NCI-H526 (cell line): ENCODE measurements at regions not wholly inside any gene's neighbourhood (a gene's known extent, or its start where the extent isn't known, plus 50 kb on each side); places are given as distances from the start of the nearest gene placed in this dataset.

Experiments used
- DNase-seq, 2 experiments: peaks; one replicate each; lab custom pipeline; 2025; lab: John Stamatoyannopoulos, UW

DNA sequence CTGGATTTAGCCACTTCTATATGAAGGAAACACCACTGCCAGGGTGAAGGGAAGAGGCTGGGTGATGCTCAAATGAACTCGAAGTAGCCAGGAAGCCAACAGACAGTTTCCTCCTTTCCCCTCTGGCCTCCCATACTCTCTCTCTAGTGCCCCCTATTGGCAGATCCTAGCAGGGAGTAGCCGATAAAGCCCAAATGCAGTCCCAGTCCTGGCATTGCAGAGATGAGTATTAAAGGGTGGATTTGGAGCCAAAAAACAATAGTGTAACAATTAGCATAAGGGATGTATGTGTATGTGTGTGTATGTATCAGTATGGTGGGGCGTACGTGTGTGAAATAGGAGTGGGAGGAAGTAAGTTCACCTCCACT lies 213.8 kb upstream of the LDB2 start:
- DNase-seq: peak in 1 of 2 experiments; percentile 38

DNA sequence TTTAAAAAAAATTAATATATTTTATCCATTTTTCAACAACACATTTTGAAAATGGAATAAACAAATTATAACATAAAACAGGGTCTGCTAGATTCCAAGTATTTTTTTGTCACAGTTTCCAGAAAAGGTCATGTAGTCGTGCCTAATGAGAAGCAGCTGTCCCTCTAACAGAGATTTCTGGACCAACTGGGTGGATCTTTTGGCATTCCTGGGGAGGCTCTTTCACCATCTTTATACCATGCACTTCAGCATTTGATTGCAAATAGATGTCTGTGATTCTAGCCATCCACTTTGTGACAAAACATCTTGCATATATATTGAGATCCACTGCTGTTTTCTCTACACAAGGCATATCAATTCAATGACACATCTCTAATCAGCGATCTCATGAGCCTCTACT lies 210.7 kb upstream of the LDB2 start:
- no peak for DNase-seq

DNA sequence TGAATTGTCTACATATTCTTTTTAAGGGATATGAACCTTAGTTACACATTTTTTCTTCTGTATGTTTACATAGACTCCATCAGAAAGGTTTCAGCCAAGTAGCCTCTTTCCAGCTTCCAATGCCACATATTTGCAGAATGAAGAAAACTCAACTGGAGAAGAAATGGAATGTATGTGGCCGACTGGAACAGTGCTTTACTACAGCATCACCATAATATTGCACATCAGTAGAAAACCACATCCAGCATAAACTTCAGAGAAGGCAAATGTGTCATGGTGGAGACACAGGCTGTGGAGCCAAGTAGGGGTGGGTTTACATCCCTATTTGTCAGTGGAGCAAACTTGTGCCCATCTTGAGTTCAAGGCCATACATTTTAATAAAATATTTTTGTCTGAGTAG lies 204.8 kb upstream of the LDB2 start:
- DNase-seq: no peak

DNA sequence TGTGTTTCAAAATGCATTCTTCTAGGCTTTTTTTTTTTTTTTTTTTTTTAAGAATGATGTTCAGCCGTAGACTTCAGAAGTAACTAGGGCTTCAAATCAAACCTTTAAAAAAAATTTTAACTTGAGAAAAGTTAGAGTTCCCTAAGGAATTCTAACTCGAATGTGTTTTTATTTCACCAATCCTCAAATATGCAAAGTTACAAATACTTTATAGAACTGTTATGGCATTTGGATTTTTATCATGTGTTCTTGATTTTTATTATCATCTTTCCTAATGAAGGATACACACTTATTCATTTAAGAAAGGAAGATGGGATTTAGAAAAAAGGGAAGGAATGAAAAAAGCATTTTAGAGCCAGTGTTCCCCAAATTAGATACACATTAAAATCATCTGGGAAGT lies 200.6 kb upstream of the LDB2 start:
- no peak for DNase-seq

DNA sequence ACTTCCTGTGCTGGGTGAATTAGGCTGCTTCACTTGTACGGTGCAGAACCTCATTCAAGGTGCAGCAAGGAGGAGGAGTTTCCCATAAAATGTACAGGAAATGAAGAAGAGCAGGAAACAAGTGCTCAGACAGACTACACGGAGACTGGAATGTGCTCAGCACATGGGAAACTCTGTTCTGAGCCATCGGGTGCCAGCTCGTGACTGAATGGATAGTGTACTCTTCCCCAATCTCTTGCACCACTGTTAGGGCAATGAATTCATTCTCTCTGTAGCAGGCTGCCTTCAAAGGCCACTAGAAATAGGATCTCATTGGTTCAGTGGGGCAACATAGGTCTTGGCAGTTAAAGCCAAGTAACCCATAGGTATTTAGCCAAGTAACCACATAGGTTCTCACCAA lies 200.0 kb upstream of the LDB2 start:
- DNase-seq: no peak

DNA sequence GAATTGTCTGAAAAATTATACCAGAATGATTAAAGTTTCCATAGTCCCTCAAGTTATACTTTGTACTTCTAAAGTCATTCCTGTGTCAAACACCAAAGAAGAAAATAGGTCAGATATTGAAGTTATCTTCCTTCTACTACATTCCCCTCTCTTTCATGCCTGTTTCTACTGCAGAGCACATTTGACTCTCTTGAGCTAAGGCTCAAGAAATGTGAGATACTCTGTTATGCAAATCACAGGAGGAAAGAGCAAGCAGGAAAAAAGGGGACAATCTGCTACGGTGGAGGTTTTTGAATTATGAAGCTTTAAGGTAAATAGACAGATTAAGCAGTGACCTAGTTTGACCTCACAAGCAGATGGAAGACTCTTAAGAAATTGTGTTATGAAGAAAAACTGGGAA lies 198.9 kb upstream of the LDB2 start:
- peak; percentile 16 to 22 for DNase-seq

DNA sequence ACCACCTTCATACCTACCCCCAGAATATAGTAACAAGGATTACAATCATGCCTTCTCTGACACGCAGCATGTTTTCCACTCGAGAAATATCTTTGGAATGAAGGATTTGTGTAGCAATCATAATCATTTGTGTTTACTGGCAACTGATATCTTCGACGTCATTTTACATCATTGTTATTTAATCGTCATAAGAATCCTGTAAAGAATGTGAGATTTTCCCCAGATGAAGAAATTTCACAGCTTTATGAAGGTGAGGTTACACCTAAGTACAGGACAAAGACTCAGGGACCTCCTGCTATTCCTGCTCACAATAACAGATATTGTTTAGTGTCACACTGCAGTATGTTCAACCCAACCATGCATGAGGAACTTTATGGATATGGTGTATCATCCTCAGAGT lies 198.2 kb upstream of the LDB2 start:
- DNase-seq: no peak

DNA sequence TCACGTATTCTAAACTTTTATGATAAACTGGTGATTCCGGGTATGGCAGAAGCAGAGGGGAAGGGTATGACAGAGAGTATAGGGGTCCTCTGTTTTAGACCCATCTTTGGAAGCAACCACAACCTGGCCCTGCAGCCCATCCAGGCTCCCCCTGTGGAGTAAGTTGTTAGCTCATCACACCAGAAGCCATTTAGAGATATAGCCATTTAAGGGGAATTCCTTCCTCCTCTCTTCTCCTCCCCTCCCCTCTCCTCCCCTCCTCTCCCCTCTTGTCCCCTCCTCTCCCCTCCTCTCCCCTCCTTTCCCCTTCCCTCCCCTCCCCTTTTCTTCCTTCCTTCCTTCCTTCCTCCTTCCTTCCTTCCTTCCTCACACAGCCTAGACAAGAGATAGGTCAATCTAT lies 197.3 kb upstream of the LDB2 start:
- no peak for DNase-seq

DNA sequence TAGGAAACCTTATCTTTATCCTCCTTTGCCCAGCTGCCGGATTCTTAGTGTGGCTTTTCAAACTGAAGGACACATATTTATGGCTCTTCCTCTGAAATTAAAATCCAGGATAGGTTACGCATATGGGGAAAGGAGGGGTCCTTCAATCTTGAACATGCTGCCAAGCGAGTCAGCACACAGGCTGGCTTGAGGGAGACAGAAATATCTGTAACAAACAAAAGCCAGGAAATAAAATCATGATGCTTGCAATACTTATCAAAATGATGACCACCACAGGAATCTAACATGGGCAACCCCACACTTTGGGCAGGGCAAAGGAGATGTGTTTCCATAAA lies 196.4 kb upstream of the LDB2 start:
- DNase-seq: no peak

DNA sequence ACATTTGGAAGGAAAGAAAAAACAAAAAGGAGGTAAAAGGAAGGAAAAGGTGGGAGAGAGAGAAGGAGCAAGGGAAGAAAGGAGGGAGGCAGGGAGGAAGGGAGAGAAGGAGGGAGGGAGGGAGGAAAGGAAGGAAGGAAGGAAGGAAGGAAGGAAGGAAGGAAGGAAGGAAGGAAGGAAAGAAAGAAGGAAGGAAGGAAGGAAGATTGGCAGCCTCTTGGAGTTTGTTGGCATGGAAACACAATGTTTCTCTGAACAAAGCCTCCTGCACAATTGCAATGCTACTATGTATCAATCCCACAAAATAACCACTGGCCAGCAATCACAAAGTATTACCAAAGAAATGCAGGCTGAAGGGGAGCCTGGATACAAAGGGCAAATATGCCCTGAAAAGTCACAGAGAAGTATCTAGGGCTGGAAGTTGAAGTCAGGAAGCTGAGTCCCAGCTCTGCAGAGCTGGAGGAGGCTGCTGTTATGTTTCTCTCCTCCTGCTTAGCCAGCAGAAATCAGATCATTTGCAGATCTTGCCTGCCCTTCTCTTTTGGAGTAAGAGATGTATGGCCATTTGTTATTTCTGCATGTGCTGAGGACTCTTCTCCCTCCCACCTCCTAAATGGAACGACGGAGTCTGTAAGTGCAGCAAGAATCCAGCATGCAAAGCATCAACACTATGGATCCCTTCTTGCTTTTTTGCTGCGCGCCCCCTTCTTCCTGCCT lies 195.9 kb upstream of the LDB2 start:
- no peak for DNase-seq

DNA sequence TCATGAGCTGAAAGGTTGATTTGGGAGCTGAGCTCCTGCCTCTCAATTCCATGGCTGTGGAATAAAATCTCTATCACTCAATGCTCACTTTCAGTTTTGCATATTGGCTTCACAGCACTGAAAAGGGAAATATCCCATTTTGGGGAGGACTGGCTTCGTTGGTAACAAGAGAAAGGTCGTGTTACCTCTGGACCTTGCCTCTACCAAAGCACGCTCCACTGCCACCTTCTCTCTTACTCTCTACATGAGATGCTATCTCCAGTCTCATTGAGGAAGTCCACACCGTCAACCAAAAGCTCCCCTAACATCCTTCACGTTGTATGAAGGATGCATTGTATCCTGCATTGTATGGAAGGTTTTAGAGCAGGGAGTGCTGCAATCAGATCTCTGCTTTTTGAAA lies 195.0 kb upstream of the LDB2 start:
- DNase-seq: no peak

DNA sequence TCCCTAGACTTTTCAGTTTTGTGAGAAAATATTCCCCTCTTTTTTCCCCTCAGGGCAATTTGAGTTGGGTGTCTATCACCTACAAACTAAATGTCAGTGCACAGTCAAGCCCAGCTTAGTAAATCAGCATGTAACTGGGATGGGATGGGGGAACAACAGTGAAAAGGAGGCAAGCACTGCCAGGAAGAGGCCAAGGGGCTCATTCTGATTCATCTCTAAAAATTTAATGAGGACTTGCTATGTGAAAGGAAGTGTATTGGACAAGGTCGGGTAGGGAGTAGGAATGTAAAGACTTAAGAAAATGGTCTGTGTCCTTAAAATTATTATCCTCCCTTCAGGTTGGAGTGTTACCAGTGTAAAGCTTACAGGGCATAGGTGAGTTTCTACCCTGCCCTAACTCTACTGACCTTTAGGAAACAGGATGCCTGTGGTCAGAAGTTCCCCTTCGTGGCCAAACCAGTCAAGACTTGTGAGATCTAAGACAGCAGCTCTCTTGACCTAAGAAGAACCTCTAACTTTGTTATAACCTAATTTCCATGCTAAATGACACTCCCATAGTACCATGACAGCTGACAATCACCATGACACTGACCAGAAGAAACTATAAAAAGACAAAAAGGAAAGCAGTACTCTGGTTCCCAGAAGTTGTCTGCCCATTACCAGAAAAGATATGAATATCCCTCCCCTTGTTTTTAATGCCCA lies 194.4 kb upstream of the LDB2 start:
- no peak for DNase-seq

DNA sequence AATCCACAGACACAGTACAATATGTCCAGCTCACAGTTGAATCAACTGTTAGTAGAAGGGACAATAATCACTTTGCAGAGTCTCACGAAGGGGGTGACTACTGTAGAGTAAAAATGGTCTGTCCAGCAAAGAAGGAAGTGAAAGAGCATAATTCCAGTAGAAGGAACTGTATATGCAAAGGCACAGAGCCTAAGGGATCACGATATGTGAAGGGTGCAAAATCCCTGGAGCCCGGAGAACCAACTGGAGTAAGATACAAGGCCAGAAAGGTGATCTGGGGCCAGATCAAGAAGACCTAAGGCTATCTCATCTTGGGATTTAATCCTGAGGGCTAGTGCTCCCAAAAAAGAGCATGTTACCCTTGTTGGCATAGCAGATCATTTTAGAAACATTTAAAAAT lies 192.7 kb upstream of the LDB2 start:
- no peak for DNase-seq

DNA sequence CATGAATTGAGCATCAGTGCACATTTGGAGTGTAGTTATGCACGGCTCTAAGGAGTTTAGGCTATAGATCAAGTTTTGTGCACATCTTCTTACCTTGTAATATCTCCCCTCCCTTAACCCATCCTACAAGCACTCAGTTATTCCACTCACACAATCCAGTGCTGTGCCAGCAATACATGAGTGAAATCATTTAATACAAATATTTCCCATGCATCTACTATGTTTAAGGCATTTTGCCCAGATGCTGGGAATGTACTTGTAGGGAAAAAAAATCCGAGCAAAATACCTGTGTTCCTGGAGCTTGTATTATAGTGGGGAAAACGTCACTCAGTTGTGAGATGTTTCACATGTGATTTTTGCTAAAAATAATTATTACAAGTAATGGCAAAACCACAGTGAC lies 191.6 kb upstream of the LDB2 start:
- no peak for DNase-seq

DNA sequence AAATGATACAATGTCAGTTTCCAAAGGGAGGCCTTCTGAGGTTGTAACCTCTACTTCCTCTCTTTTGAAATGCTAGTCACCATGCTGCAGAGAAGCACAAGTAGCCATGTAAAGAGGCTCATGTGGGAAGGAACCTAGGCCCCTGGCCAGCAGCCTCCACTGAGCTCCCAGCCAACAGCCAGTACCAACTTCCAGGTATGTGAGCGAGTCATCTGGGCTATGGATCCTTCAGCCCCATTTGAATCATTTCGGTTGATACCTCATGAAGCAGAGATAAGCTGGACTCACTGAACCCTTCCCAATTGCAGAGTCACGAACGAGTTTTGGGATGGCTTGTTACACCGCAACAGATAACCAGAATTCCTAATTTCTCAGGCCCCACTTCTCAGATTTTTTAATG lies 187.0 kb upstream of the LDB2 start:
- DNase-seq: no peak

DNA sequence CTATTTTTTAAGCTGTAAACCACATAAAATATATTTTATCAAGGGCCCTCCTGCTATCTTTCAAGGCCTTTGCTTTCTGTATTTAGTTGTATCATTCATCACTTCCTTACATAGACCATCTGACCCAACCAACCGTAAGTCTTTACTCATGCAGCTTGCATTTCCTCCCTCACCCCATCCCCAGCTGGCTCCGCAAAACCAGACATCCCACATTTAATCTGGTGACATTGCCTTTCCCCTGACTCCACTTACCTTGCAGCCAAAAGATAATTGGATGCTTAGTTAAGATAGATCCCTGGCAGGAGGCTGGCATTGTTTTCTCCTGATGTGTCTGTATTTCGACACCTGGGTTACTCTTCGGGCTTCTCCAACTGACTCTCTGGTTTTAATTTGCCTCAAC lies 183.7 kb upstream of the LDB2 start:
- no peak for DNase-seq

DNA sequence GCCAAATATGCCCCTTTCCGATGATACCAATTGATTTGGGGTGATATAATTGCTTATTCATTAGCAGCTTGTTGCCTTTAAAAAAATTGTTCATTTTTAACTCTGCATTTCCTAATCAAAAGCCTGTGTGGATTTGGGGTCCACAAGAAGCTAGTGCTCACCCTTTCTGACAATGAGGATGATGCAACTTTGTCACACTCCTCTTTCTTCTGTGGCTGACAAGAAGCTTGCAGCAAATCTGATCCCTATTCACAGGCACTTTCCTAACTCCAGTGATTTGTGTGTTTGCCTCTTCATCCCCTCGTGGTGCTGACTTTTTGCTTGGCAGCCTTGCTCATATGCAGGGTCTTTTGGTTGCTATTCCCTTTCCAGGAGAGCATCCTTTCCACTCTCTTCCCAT lies 182.7 kb upstream of the LDB2 start:
- no peak for DNase-seq

DNA sequence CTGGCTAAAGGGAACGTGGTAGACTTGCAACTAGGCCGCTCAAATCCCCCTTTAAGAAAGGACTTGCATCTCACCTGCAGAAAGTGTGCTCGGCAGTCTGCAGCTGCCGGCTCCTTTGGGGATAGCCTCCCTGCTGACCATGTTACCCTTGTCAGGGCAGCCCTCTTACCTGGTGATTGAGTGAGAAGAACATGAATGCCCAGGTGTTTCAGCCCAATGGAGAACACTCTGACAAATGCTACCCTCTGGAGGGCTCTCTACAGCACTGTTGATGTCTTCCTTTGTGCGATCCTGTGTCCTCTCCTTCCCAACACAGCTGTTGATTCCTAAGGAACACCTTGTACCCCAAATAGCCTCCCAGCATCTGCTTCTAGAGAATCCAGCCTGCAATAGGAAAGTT lies 178.7 kb upstream of the LDB2 start:
- peak in 1 of 2 experiments; percentile 5 for DNase-seq

DNA sequence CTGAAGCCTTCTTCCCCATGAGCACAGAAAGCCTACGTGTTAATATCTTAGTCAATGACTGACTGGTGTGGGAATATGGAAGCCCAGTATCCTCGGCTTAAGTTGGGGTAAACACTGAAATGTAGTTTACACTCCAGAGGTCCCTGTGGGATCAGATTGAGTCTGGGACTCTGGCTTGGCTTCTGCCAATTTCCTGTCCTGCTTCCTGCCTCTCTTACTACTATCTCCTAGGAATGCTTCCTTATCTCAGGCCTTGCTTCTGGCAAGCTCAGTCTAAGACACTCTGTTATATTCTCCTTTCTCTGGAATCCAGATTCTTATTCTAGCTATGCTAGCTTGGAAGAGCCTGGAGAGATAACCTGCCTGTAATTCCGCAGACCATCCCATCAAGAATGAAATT lies 174.0 kb upstream of the LDB2 start:
- DNase-seq: no peak

DNA sequence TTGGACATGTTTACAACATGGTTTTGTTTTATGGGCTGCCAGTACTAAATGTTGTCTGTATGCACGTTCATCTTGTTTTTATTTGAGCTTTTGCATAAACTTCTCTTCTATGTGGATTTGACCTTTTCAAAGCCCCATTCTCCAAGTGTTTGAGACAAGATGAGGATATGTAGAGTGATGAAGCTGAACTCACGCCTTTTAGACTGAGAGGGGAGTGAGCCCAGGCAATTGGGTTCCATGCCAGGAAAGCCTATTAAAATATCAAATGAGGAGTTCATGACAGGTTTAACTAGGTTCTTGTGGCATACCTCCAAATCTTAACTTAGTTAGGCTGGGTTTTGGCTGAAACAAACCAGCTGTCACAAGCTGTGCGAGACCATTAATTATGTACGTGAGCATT lies 170.4 kb upstream of the LDB2 start:
- no peak for DNase-seq

DNA sequence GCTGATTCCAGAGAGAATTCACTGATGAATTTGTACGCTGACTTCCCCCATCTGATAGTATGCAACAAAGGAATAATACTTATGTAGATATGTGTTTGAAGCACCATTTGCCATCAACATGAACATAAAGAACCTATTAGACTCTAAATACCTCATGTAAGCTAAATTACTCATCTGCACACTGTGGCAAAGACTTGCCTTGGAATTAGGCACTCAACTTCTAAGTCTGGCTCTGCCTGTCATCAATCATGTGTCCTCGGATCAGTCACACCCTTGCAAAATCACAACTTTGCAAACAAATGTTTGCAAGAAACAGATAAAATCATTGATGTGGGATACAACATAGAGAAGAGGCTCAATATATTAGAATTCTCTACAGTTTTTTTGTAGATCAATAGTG lies 169.9 kb upstream of the LDB2 start:
- no peak for DNase-seq

DNA sequence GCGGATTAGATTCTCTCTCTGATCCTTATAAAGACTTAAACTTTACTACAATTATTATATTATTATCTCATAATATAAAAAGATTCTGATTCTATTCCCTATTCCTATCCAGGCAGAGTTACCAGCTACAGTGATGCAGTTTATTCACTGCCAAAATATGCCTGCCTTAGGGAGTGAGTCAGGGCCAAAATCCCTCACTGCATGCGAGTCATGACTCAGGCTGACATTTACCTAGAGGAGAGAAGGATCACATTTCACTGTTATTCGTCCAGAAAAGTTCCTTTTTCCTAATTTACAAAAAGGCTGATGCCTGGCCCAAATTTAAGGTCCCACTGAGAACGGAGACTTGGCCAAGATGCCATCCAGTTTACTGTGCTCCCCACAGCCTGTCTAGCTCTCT lies 168.5 kb upstream of the LDB2 start:
- no peak for DNase-seq

DNA sequence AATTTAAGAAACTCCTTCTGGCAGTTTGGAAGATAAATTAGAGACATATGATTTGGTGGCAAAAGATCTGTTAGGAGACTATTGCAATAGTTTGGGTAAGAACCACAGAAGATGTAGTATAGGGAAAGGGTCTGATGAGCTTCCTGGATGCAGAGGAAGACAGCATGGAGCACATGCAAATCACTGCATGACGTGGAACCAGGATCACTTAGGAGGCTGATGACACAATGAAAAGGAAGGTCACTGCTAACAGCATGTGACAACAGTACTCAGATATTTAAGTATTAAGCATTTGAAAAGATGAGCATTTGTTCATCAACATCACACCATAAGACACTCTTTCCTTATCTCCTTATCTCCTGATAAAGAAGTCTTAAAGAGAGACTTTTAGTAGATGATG lies 167.8 kb upstream of the LDB2 start:
- no peak for DNase-seq

DNA sequence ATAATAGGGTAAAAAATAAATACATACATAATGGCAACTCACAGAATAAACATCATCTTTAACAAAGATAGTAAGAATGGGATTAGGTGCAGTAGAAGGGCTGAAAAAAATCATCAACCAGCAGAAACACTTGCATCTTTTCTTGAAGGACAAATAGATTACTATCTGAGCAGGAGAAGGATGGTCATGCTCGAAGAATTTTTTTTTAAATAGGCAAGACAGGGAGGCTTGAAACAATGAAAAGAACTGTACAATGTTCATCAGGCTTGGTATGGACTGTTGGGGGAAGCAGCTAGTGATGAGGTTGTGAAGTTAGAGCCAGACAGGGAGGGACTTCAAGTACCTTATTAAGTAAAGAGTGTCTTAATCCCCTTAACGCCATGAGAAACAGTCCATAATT lies 167.4 kb upstream of the LDB2 start:
- no peak for DNase-seq
